ENCODE measurements at regions not wholly inside any gene's neighbourhood (a gene's known extent, or its start where the extent isn't known, plus 50 kb on each side); places are given as distances from the start of the nearest gene placed in this dataset.

- TF ChIP-seq EZH2 (IDR thresholded peaks at IDR 0.05; ENCODE audit: insufficient read depth, poor library complexity, severe bottlenecking) (no peak), EZH2phosphoT487 (IDR thresholded peaks at IDR 0.05; ENCODE audit: insufficient read depth, low read depth) (no peak)
These were observed 609.8 kb upstream of the BCHE start for GRCh38 chr3:166446986-166447385.
